Smooth muscle cell (in vitro differentiated cells): ENCODE measurements at regions not wholly inside any gene's neighbourhood (a gene's known extent, or its start where the extent isn't known, plus 50 kb on each side); places are given as distances from the start of the nearest gene placed in this dataset.
"Not testable (repeated sequence)": the region's sequence is repeated elsewhere in the genome, so short reads cannot be mapped to it uniquely, and the experiment has no call there.

Experiments used
- DNase-seq: peaks from one replicate; lab custom pipeline; 2025; ENCODE audit not compliant: unreplicated experiment; lab: John Stamatoyannopoulos, UW
- H2AFZ ChIP-seq: fragments of 200-600 bp; sonication (generic); 2 replicates; pipeline ENCODE4 v1.6.0; 2016; ENCODE audit warnings: antibody characterized with exemption, low read depth, mild to moderate bottlenecking
- H3F3A ChIP-seq: fragments of 200-600 bp; sonication (generic); 2 replicates; pipeline ENCODE4 v1.6.0; 2017; ENCODE audit warnings: antibody characterized with exemption, low read depth
- H3K27ac ChIP-seq: fragments of 200-600 bp; sonication (generic); 2 replicates; pipeline ENCODE4 v1.5.1; 2016; ENCODE audit warnings: low read depth, mild to moderate bottlenecking
- H3K27me3 ChIP-seq: fragments of 200-600 bp; sonication (generic); 2 replicates; pipeline ENCODE4 v1.6.1; 2016; ENCODE audit warnings: low read depth, mild to moderate bottlenecking
- H3K36me3 ChIP-seq: fragments of 200-600 bp; sonication (generic); 2 replicates; pipeline ENCODE4 v1.5.1; 2016; ENCODE audit warnings: low read depth
- H3K4me1 ChIP-seq: fragments of 200-600 bp; sonication (generic); 2 replicates; pipeline ENCODE4 v1.5.1; 2016; ENCODE audit warnings: low read depth
- H3K4me2 ChIP-seq: fragments of 200-600 bp; sonication (generic); 2 replicates; pipeline ENCODE4 v1.6.0; 2016; ENCODE audit warnings: mild to moderate bottlenecking
- H3K4me3 ChIP-seq: fragments of 200-600 bp; sonication (generic); 2 replicates; pipeline ENCODE4 v1.5.1; 2016; ENCODE audit warnings: mild to moderate bottlenecking
- H3K79me2 ChIP-seq: fragments of 200-600 bp; sonication (generic); 2 replicates; pipeline ENCODE4 v1.6.0; 2016; ENCODE audit warnings: low read depth, mild to moderate bottlenecking
- H3K9ac ChIP-seq: fragments of 200-600 bp; sonication (generic); 2 replicates; pipeline ENCODE4 v1.6.0; 2016; ENCODE audit warnings: low read depth
- H3K9me3 ChIP-seq: fragments of 200-600 bp; sonication (generic); replicated peaks from 2 replicates; pipeline ENCODE4 v1.5.1; 2016; ENCODE audit warnings: low read depth
- H4K20me1 ChIP-seq: fragments of 200-600 bp; sonication (generic); 2 replicates; pipeline ENCODE4 v1.6.0; 2016; ENCODE audit warnings: low read depth
- CTCF ChIP-seq: fragments of 200-600 bp; sonication (generic); IDR thresholded peaks from 2 replicates; pipeline ENCODE4 v1.5.1; 2017; ENCODE audit warnings: borderline replicate concordance, mild to moderate bottlenecking, antibody characterized with exemption; ENCODE audit not compliant: insufficient read depth, poor library complexity, severe bottlenecking
- WGBS: methylation state at CpG from one replicate; pipeline ENCODE4 v1.1.7; 2016; ENCODE audit warnings: low lambda C conversion rate; 5-methylcytosine and 5-hydroxymethylcytosine counted together

- Histone ChIP-seq H3K9ac (no peak overlapping the region), H4K20me1 (no peaks in the 10 kb centered on the region), H3K27me3 (no peaks in the 10 kb centered on the region), H3K4me2 (no peak overlapping the region), H3F3A (no peaks in the 10 kb centered on the region), H3K4me3 (no peak overlapping the region), H3K9me3 (peaks cover 4% of the 10 kb centered on the region), H3K36me3 (no peaks in the 10 kb centered on the region), H3K27ac (no peak overlapping the region), H3K79me2 (no peaks in the 10 kb centered on the region), H3K4me1 (no peaks in the 10 kb centered on the region), H2AFZ (no peak overlapping the region)
- DNase-seq, result no peak
- WGBS, result 88% methylated on average over 1 of the region's 1 CpG
- TF ChIP-seq CTCF, result no peak
Observed at GRCh38 chr12:131395971-131396573, 314.8 kb upstream of the SFSWAP start.

GRCh38 chr12:131397493-131398181 lies 313.3 kb upstream of the SFSWAP start:
- no peak for DNase-seq
- Histone ChIP-seq H3K79me2 (no peaks in the 10 kb centered on the region), H3F3A (no peaks in the 10 kb centered on the region), H4K20me1 (no peaks in the 10 kb centered on the region), H3K9me3 (peaks cover 4% of the 10 kb centered on the region), H3K9ac (no peak overlapping the region), H3K27me3 (no peaks in the 10 kb centered on the region), H2AFZ (no peak overlapping the region), H3K27ac (no peak overlapping the region), H3K36me3 (no peaks in the 10 kb centered on the region), H3K4me1 (no peaks in the 10 kb centered on the region), H3K4me2 (no peak overlapping the region), H3K4me3 (no peak overlapping the region)
- 75% methylated on average over 5 of the region's 5 CpGs for WGBS
- no peak for TF ChIP-seq CTCF

GRCh38 chr12:131399000-131399399 lies 311.9 kb upstream of the SFSWAP start:
- H3K27me3 ChIP-seq, result no peaks in the 10 kb centered on the region
- no peak for DNase-seq
- H4K20me1 ChIP-seq, result no peaks in the 10 kb centered on the region
- H3F3A ChIP-seq, result no peaks in the 10 kb centered on the region
- H3K27ac ChIP-seq, result no peak overlapping the region
- H3K9ac ChIP-seq, result no peak overlapping the region
- H3K4me2 ChIP-seq, result no peak overlapping the region
- no peak overlapping the region for H2AFZ ChIP-seq
- no peaks in the 10 kb centered on the region for H3K4me1 ChIP-seq
- no peaks in the 10 kb centered on the region for H3K79me2 ChIP-seq
- no peaks in the 10 kb centered on the region for H3K36me3 ChIP-seq
- H3K4me3 ChIP-seq, result no peak overlapping the region
- H3K9me3 ChIP-seq, result peaks cover 4% of the 10 kb centered on the region
- no peak for TF ChIP-seq CTCF

- DNase-seq, H3K9me3 ChIP-seq, H3K79me2 ChIP-seq, H3K27me3 ChIP-seq, H3F3A ChIP-seq, H3K27ac ChIP-seq, H4K20me1 ChIP-seq, H2AFZ ChIP-seq, H3K9ac ChIP-seq, H3K4me3 ChIP-seq, H3K4me1 ChIP-seq, H3K4me2 ChIP-seq, H3K36me3 ChIP-seq: not testable (repeated sequence)
- WGBS, result 77% methylated on average over 4 of the region's 4 CpGs
Observed at GRCh38 chr12:131400668-131401294, 310.1 kb upstream of the SFSWAP start.

GRCh38 chr12:131401907-131402633 lies 308.8 kb upstream of the SFSWAP start:
- H3F3A ChIP-seq, H3K9ac ChIP-seq, H2AFZ ChIP-seq, H3K36me3 ChIP-seq, H3K9me3 ChIP-seq, H4K20me1 ChIP-seq, H3K27me3 ChIP-seq, H3K27ac ChIP-seq, H3K4me3 ChIP-seq, H3K4me1 ChIP-seq, H3K79me2 ChIP-seq, DNase-seq, H3K4me2 ChIP-seq: not testable (repeated sequence)
- 45% methylated on average over 13 of the region's 13 CpGs for WGBS
